ENCODE measurements at regions not wholly inside any gene's neighbourhood (a gene's known extent, or its start where the extent isn't known, plus 50 kb on each side); places are given as distances from the start of the nearest gene placed in this dataset.

DNA sequence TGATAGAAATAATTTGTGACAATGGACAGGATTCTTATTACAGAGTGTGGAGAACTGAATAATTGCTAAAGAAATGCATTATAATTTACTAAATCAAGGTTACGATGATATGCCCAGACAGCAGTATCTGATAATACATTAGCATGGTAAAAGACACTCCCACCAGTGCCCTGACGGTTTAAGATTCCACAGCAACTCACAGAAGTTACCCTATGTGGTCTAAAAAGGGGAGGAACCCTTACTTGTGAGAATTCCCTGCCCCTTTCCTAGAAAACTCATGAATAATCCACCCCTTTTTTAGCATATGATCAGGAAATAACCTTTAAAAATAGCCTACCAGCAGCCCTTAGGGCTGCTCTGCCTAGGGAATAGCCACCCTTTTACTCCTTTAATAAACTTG, 244.7 kb upstream of the SLC24A2 start:
- no peak overlapping the region for H3K4me3 ChIP-seq (replicated peaks; ENCODE audit: low read depth, low read length)
- DNase-seq (ENCODE audit: low read depth), result no peak
- TF ChIP-seq, protein P1, sequence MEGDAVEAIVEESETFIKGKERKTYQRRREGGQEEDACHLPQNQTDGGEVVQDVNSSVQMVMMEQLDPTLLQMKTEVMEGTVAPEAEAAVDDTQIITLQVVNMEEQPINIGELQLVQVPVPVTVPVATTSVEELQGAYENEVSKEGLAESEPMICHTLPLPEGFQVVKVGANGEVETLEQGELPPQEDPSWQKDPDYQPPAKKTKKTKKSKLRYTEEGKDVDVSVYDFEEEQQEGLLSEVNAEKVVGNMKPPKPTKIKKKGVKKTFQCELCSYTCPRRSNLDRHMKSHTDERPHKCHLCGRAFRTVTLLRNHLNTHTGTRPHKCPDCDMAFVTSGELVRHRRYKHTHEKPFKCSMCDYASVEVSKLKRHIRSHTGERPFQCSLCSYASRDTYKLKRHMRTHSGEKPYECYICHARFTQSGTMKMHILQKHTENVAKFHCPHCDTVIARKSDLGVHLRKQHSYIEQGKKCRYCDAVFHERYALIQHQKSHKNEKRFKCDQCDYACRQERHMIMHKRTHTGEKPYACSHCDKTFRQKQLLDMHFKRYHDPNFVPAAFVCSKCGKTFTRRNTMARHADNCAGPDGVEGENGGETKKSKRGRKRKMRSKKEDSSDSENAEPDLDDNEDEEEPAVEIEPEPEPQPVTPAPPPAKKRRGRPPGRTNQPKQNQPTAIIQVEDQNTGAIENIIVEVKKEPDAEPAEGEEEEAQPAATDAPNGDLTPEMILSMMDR (IDR thresholded peaks at IDR 0.05; ENCODE audit: low read length, missing control alignments), result no peak

DNA sequence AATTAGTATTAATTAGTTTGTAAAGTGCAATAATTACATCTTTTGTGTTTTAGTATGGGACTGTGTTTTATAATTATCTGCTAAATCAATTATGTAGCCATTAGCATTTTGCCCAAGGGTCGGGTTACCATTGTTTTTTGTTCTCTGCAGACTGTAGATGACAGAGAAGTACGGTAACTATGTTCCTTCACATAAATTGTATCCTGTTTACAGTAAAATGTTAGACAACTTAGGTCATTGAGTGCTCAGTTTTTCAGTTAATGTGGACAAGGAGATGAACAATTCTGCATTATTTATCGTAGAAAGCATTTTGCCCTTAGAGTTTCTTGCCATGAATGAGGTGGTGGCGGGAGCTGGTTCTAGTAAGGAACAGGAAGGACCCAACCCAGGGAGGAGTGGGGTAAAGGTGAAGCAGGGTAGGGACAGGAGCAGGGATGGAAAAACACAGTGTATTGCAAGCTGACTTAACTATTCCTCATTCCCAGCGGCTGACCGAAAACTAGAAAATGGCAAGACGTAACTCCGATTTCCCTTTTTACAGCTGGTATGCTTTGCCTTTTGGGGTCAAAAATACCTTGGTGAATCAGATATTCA, 243.7 kb upstream of the SLC24A2 start:
- TF ChIP-seq, protein P1 (IDR thresholded peaks at IDR 0.05; ENCODE audit: low read length, missing control alignments), result no peak
- no peak for DNase-seq (ENCODE audit: low read depth)
- no peak overlapping the region for H3K4me3 ChIP-seq (replicated peaks; ENCODE audit: low read depth, low read length)

DNA sequence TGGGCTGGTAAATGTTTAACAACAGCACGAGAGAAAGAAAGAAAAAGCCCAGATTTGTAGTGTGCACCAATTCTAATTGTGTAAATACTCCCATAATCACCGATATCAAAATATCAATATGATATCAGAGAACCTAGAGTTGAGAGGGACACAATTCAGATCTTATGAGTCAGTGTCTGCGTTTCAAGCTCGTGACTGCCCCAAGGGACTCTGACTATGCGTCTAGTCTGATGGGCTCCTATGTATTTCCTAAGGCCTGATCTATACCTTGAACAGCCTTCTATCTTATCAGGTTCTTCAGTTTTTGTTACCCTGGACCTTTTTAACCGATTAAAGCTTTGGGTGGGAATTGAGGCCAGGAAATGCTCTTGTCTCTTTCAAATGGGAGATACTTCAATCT, 243.0 kb upstream of the SLC24A2 start:
- TF ChIP-seq, protein P1 (IDR thresholded peaks at IDR 0.05; ENCODE audit: low read length, missing control alignments), result no peak
- no peak for DNase-seq (ENCODE audit: low read depth)
- no peak overlapping the region for H3K4me3 ChIP-seq (replicated peaks; ENCODE audit: low read depth, low read length)

DNA sequence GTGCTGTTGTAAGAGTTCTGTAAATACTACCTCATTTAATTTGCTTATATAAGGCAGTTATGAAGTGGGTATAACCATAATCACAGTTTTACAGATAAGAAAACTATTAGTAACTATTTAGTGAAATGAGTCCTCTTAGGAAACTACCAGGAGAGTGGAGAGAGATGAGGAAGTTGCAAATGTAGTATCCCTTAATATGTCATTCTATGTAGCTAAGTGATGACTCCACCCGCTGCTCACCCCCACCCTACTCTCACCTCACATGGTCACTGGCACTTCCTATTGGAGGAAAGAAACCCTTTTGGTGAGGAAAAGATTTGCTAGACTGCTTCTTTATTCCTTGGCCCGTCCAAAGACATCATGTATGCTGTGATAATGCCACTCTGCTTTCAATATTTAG, 241.8 kb upstream of the SLC24A2 start:
- TF ChIP-seq, protein P1 (IDR thresholded peaks at IDR 0.05; ENCODE audit: low read length, missing control alignments), result no peak
- no peak for DNase-seq (ENCODE audit: low read depth)
- H3K4me3 ChIP-seq (replicated peaks; ENCODE audit: low read depth, low read length), result no peak overlapping the region

DNA sequence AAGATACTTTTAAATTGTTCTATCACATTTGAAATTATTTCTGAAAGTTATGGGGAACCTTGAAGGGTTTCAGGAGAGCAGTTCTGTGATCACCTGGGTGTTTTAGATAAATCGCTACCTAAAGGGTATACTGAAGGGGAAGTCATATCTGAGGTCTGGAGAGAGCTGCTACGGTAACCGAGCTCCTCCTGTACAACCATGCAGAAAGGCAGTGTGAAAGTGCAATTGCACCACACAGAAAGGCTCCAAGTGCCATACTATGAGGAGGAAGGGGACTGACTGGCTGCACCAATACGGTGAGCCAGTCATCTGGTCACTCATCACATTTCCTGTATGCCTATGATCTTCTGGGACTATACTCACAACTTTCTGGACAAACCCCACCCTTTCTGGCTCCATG, 241.4 kb upstream of the SLC24A2 start:
- no peak for DNase-seq (ENCODE audit: low read depth)
- H3K4me3 ChIP-seq (replicated peaks; ENCODE audit: low read depth, low read length), result no peak overlapping the region
- TF ChIP-seq, protein P1 (IDR thresholded peaks at IDR 0.05; ENCODE audit: low read length, missing control alignments), result no peak

DNA sequence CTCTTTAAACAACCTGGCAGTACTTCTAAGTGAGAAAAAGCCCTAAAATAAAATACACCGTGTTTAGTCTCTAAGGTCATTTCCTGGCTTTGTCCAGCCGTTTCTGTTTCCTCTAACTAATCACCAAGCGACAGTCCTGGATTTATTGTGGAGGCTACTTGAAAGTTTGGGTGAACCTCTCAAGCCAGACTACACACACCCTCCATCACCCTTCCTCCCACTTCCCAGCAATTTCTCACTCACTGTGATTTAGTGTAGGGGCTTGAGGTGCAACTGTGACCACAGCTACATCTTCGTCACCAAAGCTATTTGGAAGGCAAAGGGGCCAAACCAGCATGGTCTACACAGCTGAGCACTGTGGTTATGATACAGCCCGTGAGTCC, 240.0 kb upstream of the SLC24A2 start:
- H3K4me3 ChIP-seq (replicated peaks; ENCODE audit: low read depth, low read length), result no peak overlapping the region
- TF ChIP-seq, protein P1 (IDR thresholded peaks at IDR 0.05; ENCODE audit: low read length, missing control alignments), result no peak
- DNase-seq (ENCODE audit: low read depth), result peak; percentile 6

DNA sequence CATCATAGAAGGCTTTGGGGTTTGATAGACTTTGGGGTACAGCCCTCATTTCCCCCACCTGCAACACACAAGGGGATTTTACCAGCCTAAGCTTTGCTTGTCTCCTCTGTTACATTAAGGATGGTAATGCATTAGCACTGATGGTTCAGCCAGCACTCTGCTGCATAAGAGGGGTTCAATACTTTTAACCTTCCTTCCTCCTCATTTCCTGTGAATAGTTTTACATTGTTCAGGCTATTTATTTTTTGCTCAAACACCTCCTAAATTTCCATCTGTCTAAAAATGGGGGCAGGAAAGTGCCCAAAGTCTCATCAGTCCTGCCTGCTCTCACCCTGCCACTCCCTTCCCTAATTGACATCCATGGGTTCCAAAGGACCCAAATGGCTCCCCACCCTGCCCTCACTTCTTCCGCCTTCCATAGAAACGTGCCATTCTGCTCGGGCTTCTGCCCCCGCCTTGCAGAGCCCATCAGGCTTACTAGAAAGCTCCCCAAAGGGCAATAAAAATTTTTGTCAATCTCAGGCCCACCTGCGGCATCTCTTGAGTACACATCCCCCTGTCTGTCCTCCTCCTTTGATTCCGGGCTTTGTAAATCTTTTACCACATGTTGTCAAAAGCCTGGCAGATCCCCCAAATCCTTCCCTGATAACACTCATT, 239.5 kb upstream of the SLC24A2 start:
- no peak for DNase-seq (ENCODE audit: low read depth)
- no peak overlapping the region for H3K4me3 ChIP-seq (replicated peaks; ENCODE audit: low read depth, low read length)
- TF ChIP-seq, protein P1 (IDR thresholded peaks at IDR 0.05; ENCODE audit: low read length, missing control alignments), result no peak
